Suprapubic skin (tissue), 3 donors: ENCODE measurements at regions not wholly inside any gene's neighbourhood (a gene's known extent, or its start where the extent isn't known, plus 50 kb on each side); places are given as distances from the start of the nearest gene placed in this dataset.

Source experiments
- CTCF ChIP-seq, 2 donors: fragments of 200-600 bp in 1 of 2; fragments of 450-650 bp in 1 of 2; sonication (generic) in 1 of 2; IDR thresholded peaks; one replicate each; pipeline ENCODE4 v1.5.1; 2016 to 2019; ENCODE audit warnings: antibody characterized with exemption in 2 of 2, mild to moderate bottlenecking in 1 of 2, moderate library complexity in 1 of 2
- POLR2AphosphoS5 ChIP-seq, 3 donors: sonication (generic); formaldehyde crosslinking; IDR thresholded peaks; one replicate each; pipeline ENCODE4 v1.6.1; 2017; ENCODE audit warnings: antibody characterized with exemption in 3 of 3

DNA sequence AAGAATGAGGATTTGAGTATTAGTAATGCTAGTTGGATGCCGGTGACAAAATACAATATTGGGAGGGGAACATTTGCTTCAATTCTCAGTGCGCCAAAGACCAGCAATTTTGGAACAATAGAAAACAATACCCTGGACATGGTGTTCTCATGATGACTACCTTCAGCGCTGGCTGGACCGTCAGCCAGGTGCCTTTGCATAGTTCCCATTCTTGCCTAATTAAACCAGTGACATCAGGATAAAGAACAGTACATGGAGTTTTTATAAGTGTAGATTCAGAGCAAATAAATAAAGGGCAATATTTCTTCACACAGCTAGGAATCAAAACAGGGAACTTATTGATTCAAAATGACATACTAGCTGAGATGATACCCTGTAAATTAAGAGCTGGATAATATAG lies 404.8 kb upstream of the RORA start:
- no peak for TF ChIP-seq CTCF (IDR thresholded peaks at IDR 0.05)
- TF ChIP-seq POLR2AphosphoS5 (IDR thresholded peaks at IDR 0.05) = no peak
